22Rv1 (cell line): ENCODE measurements at regions not wholly inside any gene's neighbourhood (a gene's known extent, or its start where the extent isn't known, plus 50 kb on each side); places are given as distances from the start of the nearest gene placed in this dataset.

Experiments used
- H3K27ac ChIP-seq: fragments of 450-650 bp; 2 replicates; pipeline ENCODE4 v1.5.1; 2017
- CTCF ChIP-seq: fragments of 450-650 bp; IDR thresholded peaks from 2 replicates; pipeline ENCODE4 v1.5.1; 2017; ENCODE audit warnings: mild to moderate bottlenecking
- ZFX ChIP-seq: fragments of 450-650 bp; IDR thresholded peaks from 2 replicates; pipeline ENCODE4 v1.6.1; 2017; ENCODE audit warnings: antibody characterized with exemption, borderline replicate concordance

- no peak overlapping the region for H3K27ac ChIP-seq
- TF ChIP-seq ZFX (no peak), CTCF (no peak)
Observed at GRCh38 chr1:14511796-14512585, 86.5 kb upstream of the KAZN start.

GRCh38 chr1:14513111-14513510, 85.4 kb upstream of the KAZN start:
- no peak overlapping the region for H3K27ac ChIP-seq
- TF ChIP-seq ZFX (no peak), CTCF (no peak)

- no peak overlapping the region for H3K27ac ChIP-seq
- TF ChIP-seq ZFX: no peak
- TF ChIP-seq CTCF: no peak
Observed at GRCh38 chr1:14514739-14515138, 83.7 kb upstream of the KAZN start.

GRCh38 chr1:14516974-14517840, 81.3 kb upstream of the KAZN start:
- TF ChIP-seq CTCF (no peak), ZFX (no peak)
- no peak overlapping the region for H3K27ac ChIP-seq

GRCh38 chr1:14517841-14518180, 80.7 kb upstream of the KAZN start:
- no peak overlapping the region for H3K27ac ChIP-seq
- TF ChIP-seq CTCF (no peak), ZFX (no peak)

GRCh38 chr1:14519976-14520375, 78.5 kb upstream of the KAZN start:
- no peak overlapping the region for H3K27ac ChIP-seq

More at GRCh38 chr1:14519976-14520375, 78.5 kb upstream of the KAZN start:
- TF ChIP-seq ZFX (no peak), CTCF (no peak)
